Medulla oblongata (tissue), 1 donor: ENCODE measurements at regions not wholly inside any gene's neighbourhood (a gene's known extent, or its start where the extent isn't known, plus 50 kb on each side); places are given as distances from the start of the nearest gene placed in this dataset.
A peak's percentile ranks its signal among the peaks of the same experiment; 100 is the strongest.
"Not testable (repeated sequence)": the region's sequence is repeated elsewhere in the genome, so short reads cannot be mapped to it uniquely, and the experiment has no call there.

Experiments
- DNase-seq: peaks from one replicate; pipeline ENCODE4 v3.0.0-alpha.2; 2015; ENCODE audit errors: extremely low spot score

GRCh38 chr6:126807876-126808275, 310.6 kb upstream of the RSPO3 start:
- DNase-seq, result no peak

GRCh38 chr6:126811321-126811720, 307.1 kb upstream of the RSPO3 start:
- DNase-seq, result peak; percentile 39

GRCh38 chr6:126812010-126812409, 306.5 kb upstream of the RSPO3 start:
- no peak for DNase-seq

- DNase-seq, result no peak
Observed at GRCh38 chr6:126812651-126813050, 305.8 kb upstream of the RSPO3 start.

- DNase-seq, result no peak
Observed at GRCh38 chr6:126820634-126821033, 297.8 kb upstream of the RSPO3 start.

GRCh38 chr6:126821706-126822105, 296.8 kb upstream of the RSPO3 start:
- DNase-seq, result no peak

- DNase-seq, result no peak
Observed at GRCh38 chr6:126824226-126824625, 294.2 kb upstream of the RSPO3 start.

- DNase-seq, result no peak
Observed at GRCh38 chr6:126824815-126825214, 293.7 kb upstream of the RSPO3 start.

- DNase-seq, result no peak
Observed at GRCh38 chr6:126826166-126826714, 292.2 kb upstream of the RSPO3 start.

GRCh38 chr6:126831461-126831860, 287.0 kb upstream of the RSPO3 start:
- no peak for DNase-seq

GRCh38 chr6:126842769-126843168, 275.7 kb upstream of the RSPO3 start:
- no peak for DNase-seq

- no peak for DNase-seq
Observed at GRCh38 chr6:126848119-126848518, 270.4 kb upstream of the RSPO3 start.

- no peak for DNase-seq
Observed at GRCh38 chr6:126867641-126868040, 250.8 kb upstream of the RSPO3 start.

- DNase-seq, result no peak
Observed at GRCh38 chr6:126873351-126873750, 245.1 kb upstream of the RSPO3 start.

- DNase-seq, result no peak
Observed at GRCh38 chr6:126873791-126874190, 244.7 kb upstream of the RSPO3 start.

GRCh38 chr6:126876446-126876845, 242.0 kb upstream of the RSPO3 start:
- no peak for DNase-seq

- no peak for DNase-seq
Observed at GRCh38 chr6:126880964-126881363, 237.5 kb upstream of the RSPO3 start.

GRCh38 chr6:126886106-126886505, 232.4 kb upstream of the RSPO3 start:
- no peak for DNase-seq

GRCh38 chr6:126888727-126889725, 229.4 kb upstream of the RSPO3 start:
- DNase-seq, result no peak

- no peak for DNase-seq
Observed at GRCh38 chr6:126890055-126890454, 228.4 kb upstream of the RSPO3 start.

- no peak for DNase-seq
Observed at GRCh38 chr6:126891158-126891557, 227.3 kb upstream of the RSPO3 start.

- DNase-seq, result not testable (repeated sequence)
Observed at GRCh38 chr6:126892869-126893268, 225.6 kb upstream of the RSPO3 start.

- DNase-seq, result no peak
Observed at GRCh38 chr6:126897758-126898157, 220.7 kb upstream of the RSPO3 start.
